ENCODE measurements at regions not wholly inside any gene's neighbourhood (a gene's known extent, or its start where the extent isn't known, plus 50 kb on each side); places are given as distances from the start of the nearest gene placed in this dataset.

DNA sequence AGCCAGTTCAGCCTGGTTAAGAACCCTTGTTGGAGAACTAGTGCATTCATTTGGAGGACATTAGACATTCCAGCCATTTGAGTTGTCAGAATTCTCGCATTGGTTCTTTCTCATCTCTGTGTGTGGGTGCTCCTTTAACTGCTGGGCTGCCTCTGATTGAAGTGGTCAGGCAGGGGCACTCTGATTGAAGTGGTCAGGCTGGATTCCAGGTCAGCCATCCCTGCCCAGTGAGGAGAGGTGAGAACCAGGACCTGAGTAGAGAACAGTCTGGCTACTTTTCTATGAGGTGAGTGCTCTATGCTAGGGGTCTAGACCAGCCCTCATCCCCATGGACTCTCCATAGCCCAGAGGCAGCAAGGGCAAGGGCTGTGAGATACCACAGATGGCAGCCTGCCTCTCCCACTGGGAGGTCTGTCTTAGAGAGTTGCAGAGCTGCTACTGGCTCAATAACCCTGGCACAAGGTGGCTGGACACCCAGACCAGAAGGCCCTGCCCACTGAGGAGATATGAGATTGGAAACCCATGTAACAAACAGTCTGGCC, 691.6 kb downstream of the TMTC2 start:
- TF ChIP-seq SP1 (IDR thresholded peaks at IDR 0.05) (no peak), RXRA (IDR thresholded peaks at IDR 0.05) (no peak), FOXA1 (IDR thresholded peaks at IDR 0.05) (no peak), TAF1 (conservative IDR thresholded peaks at IDR 0.05) (no peak), JUND (IDR thresholded peaks at IDR 0.05) (no peak), ZBTB33 (IDR thresholded peaks at IDR 0.05) (no peak), REST (IDR thresholded peaks at IDR 0.05) (no peak), HNF4G (IDR thresholded peaks at IDR 0.05) (no peak), GABPA (IDR thresholded peaks at IDR 0.05 in 1 of 2, conservative IDR thresholded peaks at IDR 0.05 in 1 of 2) (no peak)
- TF ChIP-seq, protein P1, sequence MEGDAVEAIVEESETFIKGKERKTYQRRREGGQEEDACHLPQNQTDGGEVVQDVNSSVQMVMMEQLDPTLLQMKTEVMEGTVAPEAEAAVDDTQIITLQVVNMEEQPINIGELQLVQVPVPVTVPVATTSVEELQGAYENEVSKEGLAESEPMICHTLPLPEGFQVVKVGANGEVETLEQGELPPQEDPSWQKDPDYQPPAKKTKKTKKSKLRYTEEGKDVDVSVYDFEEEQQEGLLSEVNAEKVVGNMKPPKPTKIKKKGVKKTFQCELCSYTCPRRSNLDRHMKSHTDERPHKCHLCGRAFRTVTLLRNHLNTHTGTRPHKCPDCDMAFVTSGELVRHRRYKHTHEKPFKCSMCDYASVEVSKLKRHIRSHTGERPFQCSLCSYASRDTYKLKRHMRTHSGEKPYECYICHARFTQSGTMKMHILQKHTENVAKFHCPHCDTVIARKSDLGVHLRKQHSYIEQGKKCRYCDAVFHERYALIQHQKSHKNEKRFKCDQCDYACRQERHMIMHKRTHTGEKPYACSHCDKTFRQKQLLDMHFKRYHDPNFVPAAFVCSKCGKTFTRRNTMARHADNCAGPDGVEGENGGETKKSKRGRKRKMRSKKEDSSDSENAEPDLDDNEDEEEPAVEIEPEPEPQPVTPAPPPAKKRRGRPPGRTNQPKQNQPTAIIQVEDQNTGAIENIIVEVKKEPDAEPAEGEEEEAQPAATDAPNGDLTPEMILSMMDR (IDR thresholded peaks at IDR 0.05; ENCODE audit: low read depth, low read length, missing input control): no peak
- TF ChIP-seq, protein P2, sequence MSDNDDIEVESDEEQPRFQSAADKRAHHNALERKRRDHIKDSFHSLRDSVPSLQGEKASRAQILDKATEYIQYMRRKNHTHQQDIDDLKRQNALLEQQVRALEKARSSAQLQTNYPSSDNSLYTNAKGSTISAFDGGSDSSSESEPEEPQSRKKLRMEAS (IDR thresholded peaks at IDR 0.05): no peak
